ENCODE measurements at regions not wholly inside any gene's neighbourhood (a gene's known extent, or its start where the extent isn't known, plus 50 kb on each side); places are given as distances from the start of the nearest gene placed in this dataset.

- DNase-seq (ENCODE audit: low read depth) = no peak
These were observed 61.7 kb upstream of the PSD2 start for GRCh38 chr5:139733698-139734538.

- no peak for DNase-seq (ENCODE audit: low read depth)
These were observed 61.1 kb upstream of the PSD2 start for GRCh38 chr5:139734539-139734916.

- no peak for DNase-seq (ENCODE audit: low read depth)
These were observed 57.1 kb upstream of the PSD2 start for GRCh38 chr5:139738193-139739149.

DNA sequence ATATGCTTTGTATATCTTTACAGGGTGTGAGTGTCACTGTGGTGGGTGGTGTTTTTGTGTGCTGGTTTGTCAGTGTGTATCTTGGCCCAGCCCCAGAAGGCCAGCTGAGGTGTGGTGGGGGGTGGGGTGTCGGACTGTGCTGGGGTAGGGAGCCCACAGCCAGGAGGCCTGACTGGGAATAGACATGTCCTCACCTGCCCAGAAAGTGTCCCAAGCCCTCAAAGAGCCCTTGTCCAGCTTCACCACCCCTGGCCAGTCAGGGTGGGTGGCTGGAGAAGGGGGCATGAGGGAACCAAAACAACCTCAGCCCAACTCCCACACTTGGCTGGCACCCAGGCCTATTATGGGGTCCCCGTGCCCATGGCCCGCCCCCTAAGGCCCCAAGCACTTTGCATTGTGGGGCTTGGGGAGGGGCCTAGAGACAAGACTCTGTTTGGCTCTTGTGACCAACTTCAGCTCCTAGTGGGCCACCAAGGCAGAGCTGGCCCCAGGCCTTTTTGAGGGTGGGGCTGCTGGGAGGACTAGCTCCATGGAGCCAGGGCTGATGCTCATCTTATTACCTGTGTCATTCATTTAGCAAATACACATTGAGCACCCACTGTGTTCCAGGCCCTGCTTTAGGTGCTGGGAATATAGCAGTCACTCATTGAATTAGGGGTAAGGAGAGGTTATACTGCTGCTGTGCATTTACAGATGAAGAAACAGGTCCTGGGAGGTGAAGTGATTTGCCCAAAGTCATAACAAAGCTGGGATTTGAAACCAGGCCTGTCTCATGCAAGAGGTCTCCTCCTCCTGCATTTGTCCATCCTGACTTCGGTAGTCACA lies 56.2 kb upstream of the PSD2 start:
- DNase-seq (ENCODE audit: low read depth) = no peak

DNA sequence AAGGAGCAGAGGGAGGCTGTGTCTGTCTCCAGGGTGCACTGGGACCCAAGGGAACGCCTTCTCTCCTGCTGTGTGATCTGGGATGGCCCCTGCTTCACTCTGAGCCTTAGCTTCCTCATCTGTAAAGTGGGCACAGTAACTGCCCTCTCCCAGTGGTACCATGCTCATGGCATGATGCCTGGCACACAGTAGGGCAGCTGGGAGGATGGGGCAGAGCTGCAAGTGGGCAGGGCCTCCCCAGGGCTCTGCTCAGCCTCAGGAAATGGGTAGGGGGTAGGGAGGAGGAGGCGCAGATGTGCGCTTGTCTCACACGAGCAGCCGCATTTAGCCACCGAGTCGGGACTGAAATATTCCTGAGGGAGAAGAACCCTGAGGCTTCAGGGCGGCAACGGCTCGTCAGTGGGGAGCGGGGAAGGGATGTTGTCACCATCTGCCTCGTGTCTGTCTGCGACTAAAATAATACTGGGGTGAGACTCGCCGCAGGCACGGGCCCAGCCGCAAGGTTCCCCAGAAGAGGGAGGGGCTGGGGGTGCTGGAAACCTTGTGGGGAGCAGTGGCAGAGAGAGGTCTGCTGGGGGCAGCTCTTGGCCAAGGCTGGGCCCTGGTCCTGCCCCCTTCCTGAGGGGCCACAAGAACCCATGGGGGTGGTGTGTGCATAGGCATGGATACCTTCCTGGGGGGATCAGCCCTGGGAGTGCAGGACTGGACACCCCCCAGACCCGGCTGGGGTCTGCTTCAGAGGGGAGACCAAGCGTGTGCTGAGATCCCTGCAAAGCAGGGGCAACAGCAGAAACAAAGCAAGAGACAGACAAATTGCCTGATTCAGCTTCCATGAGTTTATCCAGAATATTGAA lies 55.2 kb upstream of the PSD2 start:
- no peak for DNase-seq (ENCODE audit: low read depth)

- DNase-seq (ENCODE audit: low read depth) = no peak
These were observed 54.5 kb upstream of the PSD2 start for GRCh38 chr5:139740992-139741672.

GRCh38 chr5:139741823-139742172 lies 53.8 kb upstream of the PSD2 start:
- DNase-seq (ENCODE audit: low read depth) = no peak

GRCh38 chr5:139742173-139742903 lies 53.3 kb upstream of the PSD2 start:
- peak; percentile 4 for DNase-seq (ENCODE audit: low read depth)

DNA sequence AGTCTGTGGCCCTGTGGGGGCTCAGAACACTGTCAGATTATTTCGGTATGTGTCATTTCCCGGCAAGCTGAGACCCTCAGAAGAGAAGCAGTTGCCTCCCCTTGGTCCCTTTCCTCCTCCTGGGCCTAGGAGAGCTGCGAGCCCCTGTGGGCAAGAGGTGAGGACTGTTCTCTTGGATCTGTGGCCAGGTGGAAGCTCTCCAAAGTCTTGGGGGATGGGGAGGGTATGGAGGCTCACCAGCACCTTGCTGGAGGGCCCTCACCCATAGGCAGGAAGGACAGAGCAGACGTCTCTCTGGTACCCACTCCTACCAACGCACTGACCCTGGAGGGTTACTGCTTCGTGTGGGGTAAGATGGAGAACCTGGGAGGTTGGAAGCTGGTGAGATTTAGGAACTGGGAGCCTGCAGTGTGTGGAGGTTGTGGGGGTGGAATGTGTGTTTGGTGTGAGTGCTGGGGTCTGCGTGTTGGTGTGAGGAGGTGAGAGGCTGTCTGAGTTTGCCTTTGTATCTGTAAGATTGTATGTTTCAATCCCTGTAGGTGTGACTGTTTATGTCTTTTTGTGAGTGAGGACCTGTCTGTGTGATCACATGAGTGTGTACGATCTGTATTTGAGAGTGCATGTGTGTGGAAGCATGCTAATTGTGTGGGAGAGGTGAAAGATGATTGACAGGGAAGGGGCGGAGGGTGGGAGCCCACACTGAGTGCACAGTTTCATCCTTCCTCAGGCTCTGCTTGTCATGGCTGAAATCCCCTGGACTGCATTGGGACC lies 52.4 kb upstream of the PSD2 start:
- DNase-seq (ENCODE audit: low read depth) = peak; percentile 26

- DNase-seq (ENCODE audit: low read depth) = no peak
These were observed 51.8 kb upstream of the PSD2 start for GRCh38 chr5:139743804-139744203.

- peak; percentile 68 for DNase-seq (ENCODE audit: low read depth)
These were observed 51.0 kb upstream of the PSD2 start for GRCh38 chr5:139744471-139745131.

DNA sequence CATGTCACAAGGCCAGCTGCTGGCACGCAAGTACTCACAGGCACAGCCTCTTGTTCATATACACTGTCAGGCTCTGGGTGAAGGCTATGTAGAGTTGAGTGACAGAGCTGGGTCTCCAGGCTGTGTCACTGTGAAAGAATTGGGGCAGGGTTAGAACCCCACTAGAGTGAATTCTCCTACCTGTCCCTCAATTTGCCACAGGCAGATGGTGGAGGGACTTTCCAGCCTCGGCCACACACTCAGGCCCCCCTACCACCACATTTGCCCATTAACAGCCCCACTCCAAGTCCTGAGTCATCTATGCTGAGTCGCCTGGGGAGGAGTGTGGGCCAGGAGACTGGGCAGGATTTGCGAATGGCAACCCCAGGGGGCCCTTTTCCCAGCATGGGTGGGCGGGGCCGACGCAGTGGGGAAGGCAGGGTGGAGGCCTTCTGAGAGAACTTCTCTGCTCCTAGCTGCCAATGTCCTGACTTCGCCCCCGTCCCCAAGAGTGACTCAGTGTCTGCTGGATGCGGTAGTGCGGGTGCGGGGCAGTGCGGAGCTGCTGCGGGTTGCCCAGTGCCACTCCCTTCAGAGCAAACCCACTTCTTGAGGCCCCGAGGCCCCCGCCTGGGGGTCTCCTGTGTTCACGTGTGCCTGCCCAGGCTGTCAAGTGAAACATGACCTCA lies 50.3 kb upstream of the PSD2 start:
- DNase-seq (ENCODE audit: low read depth) = peak; percentile 99

DNA sequence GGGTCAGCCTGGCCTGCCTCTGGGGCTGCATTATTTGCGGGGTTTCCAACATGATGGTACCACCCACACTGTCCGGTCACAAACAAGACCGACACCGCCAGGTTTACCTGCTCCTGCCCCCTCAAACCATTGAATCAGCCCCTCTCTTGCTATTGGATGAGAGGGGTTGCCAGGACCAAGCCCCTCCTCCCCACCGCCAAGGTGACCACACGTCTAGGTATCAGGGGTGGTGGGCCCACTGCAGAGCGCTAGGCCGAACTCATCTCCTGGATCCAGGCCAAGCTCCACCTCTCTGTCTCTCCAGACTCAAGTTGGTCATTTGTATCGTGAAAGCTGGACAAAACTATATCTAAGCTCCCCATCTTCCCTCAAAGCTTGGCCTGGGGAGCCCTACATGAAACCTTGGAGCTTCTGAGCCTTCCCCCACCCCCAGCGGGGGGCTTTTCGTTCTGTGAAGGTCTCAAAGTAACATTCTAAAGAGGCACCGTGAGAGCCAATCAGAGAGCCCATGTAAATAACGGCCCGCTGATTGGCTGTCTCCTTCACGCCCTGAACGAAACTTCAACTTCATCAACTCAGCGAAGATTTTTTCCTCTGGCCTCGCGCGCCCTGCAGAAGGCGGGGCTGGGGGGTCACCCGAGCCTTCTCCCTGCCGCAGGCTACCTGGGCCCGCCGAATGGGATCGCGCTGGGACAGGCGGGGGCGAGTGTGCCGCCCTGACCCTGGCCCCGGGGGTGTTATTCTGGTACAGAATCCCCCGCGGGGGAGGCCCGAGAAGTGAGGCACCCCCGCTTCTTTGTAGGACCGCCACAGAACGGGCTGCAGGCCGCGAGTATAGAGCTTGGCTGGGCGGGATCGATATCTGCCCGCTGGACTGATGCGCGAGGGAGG lies 49.6 kb upstream of the PSD2 start:
- peak; percentile 96 for DNase-seq (ENCODE audit: low read depth)
